ENCODE measurements at regions not wholly inside any gene's neighbourhood (a gene's known extent, or its start where the extent isn't known, plus 50 kb on each side); places are given as distances from the start of the nearest gene placed in this dataset.

DNA sequence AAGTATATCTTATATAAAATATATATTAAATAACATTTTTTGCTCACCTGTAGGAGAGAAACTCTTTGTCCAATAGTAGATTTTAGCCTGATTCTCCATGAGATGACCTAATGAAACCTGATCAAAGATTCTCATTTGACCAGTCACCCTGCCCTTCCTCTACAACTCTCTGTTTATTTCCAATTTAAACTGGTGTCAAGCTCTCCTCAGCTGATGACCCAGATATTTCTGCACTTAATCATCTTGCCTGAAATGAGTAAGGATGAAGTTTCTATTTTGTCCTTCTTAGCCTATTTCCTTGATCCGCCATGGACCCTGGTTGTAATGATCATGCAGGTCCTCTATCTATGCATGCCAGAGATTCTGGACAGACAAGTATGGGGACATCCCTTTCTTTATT, 179.3 kb upstream of the FGF10 start:
- TF ChIP-seq YY1 (IDR thresholded peaks at IDR 0.05; ENCODE audit: insufficient read depth, insufficient read length) (no peak), ZNF274 (IDR thresholded peaks at IDR 0.05; ENCODE audit: low read depth, low read length) (no peak), SUZ12 (IDR thresholded peaks at IDR 0.05; ENCODE audit: extremely low read depth, insufficient read depth, insufficient read length) (no peak)
